ENCODE measurements at regions not wholly inside any gene's neighbourhood (a gene's known extent, or its start where the extent isn't known, plus 50 kb on each side); places are given as distances from the start of the nearest gene placed in this dataset.

GRCh38 chr2:215487002-215487372, 51.1 kb upstream of the FN1 start:
- no peak overlapping the region for H3K4me3 ChIP-seq
- WGBS, 2 donors: 37 to 42% methylated on average over 4 of the region's 4 CpGs
- no peak overlapping the region for H3K27ac ChIP-seq
- DNase-seq: no peak
- intact Hi-C loops (cut with DNase I): no loop called here
- H3K36me3 ChIP-seq: no peaks in the 10 kb centered on the region
- peaks cover 0 to 3% (median 0%) of the 10 kb centered on the region in 3 donors for H3K4me1 ChIP-seq
- no peaks in the 10 kb centered on the region for H3K27me3 ChIP-seq
- no peaks in the 10 kb centered on the region for H3K9me3 ChIP-seq
- no peak for TF ChIP-seq POLR2A (IDR thresholded peaks at IDR 0.05)
- TF ChIP-seq, protein P1, sequence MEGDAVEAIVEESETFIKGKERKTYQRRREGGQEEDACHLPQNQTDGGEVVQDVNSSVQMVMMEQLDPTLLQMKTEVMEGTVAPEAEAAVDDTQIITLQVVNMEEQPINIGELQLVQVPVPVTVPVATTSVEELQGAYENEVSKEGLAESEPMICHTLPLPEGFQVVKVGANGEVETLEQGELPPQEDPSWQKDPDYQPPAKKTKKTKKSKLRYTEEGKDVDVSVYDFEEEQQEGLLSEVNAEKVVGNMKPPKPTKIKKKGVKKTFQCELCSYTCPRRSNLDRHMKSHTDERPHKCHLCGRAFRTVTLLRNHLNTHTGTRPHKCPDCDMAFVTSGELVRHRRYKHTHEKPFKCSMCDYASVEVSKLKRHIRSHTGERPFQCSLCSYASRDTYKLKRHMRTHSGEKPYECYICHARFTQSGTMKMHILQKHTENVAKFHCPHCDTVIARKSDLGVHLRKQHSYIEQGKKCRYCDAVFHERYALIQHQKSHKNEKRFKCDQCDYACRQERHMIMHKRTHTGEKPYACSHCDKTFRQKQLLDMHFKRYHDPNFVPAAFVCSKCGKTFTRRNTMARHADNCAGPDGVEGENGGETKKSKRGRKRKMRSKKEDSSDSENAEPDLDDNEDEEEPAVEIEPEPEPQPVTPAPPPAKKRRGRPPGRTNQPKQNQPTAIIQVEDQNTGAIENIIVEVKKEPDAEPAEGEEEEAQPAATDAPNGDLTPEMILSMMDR (IDR thresholded peaks at IDR 0.05): no peak

GRCh38 chr2:215486291-215487001, 50.6 kb upstream of the FN1 start:
- WGBS, 2 donors: 85 to 89% methylated on average over 2 of the region's 2 CpGs
- intact Hi-C loops (cut with DNase I): no loop called here
- no peaks in the 10 kb centered on the region for H3K36me3 ChIP-seq

More at GRCh38 chr2:215486291-215487001, 50.6 kb upstream of the FN1 start:
- no peak overlapping the region for H3K4me3 ChIP-seq
- no peaks in the 10 kb centered on the region for H3K9me3 ChIP-seq
- peaks cover 0 to 3% (median 0%) of the 10 kb centered on the region in 3 donors for H3K4me1 ChIP-seq
- TF ChIP-seq, protein P1 (IDR thresholded peaks at IDR 0.05): no peak
- no peak for TF ChIP-seq POLR2A (IDR thresholded peaks at IDR 0.05)
- H3K27me3 ChIP-seq: no peaks in the 10 kb centered on the region
- no peak overlapping the region for H3K27ac ChIP-seq
- no peak for DNase-seq

Small RNAs in the stretch of these regions (small RNA-seq; reads per million reads assigned to genes)
- 0 reads per million in 4 donors for gene AC093850.1
